ENCODE measurements at regions not wholly inside any gene's neighbourhood (a gene's known extent, or its start where the extent isn't known, plus 50 kb on each side); places are given as distances from the start of the nearest gene placed in this dataset.

GRCh38 chr2:6216234-6216633 lies 524.0 kb downstream of the SOX11 start:
- TF ChIP-seq ZFX (IDR thresholded peaks at IDR 0.05) = no peak
- TF ChIP-seq, protein P1, sequence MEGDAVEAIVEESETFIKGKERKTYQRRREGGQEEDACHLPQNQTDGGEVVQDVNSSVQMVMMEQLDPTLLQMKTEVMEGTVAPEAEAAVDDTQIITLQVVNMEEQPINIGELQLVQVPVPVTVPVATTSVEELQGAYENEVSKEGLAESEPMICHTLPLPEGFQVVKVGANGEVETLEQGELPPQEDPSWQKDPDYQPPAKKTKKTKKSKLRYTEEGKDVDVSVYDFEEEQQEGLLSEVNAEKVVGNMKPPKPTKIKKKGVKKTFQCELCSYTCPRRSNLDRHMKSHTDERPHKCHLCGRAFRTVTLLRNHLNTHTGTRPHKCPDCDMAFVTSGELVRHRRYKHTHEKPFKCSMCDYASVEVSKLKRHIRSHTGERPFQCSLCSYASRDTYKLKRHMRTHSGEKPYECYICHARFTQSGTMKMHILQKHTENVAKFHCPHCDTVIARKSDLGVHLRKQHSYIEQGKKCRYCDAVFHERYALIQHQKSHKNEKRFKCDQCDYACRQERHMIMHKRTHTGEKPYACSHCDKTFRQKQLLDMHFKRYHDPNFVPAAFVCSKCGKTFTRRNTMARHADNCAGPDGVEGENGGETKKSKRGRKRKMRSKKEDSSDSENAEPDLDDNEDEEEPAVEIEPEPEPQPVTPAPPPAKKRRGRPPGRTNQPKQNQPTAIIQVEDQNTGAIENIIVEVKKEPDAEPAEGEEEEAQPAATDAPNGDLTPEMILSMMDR (conservative IDR thresholded peaks at IDR 0.05) = no peak

DNA sequence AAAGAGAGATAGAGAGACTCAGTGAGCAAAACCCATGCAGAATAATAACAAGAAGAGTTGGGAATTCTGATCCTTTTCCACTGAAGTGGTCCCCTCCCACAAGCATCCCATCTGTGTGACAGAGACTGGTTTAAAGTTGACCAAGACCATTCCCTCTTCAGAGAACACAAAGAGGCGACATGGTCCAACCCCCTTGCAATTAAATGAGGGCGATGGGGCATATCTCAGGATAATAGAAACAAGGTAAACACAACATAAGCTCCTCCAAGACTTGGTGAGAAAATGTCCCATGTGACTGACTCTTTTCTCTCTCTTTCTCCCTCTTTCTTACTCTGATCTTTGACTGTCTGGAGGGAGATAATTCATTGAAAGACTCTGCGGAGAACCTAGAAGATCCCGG lies 526.7 kb downstream of the SOX11 start:
- TF ChIP-seq ZFX (IDR thresholded peaks at IDR 0.05) = no peak
- TF ChIP-seq, protein P1 (conservative IDR thresholded peaks at IDR 0.05) = no peak
- H3K27ac ChIP-seq = no peak overlapping the region

More at GRCh38 chr2:6216234-6216633, 524.0 kb downstream of the SOX11 start:
- H3K27ac ChIP-seq = no peak overlapping the region

DNA sequence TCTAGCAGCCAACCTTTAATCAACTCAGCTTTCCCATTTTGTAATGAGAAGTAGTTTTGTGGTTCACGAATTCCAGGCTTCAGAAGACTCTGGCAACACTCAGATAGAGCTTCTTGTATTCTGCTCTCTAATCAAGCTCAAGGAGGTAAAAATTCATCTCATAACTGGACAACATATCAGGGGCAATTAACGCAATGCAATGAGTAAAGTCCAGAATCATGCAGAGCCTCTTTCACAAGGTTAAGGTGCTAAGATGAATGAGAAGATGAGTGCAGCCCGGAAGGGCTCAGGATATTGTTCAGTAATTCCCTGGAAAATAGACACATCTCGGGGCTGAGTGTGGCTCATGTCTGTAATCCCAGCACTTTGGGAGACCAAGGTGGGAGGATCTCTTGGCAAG lies 527.7 kb downstream of the SOX11 start:
- TF ChIP-seq, protein P1 (conservative IDR thresholded peaks at IDR 0.05) = no peak
- no peak for TF ChIP-seq ZFX (IDR thresholded peaks at IDR 0.05)

GRCh38 chr2:6222296-6222695 lies 530.1 kb downstream of the SOX11 start:
- no peak overlapping the region for H3K27ac ChIP-seq
- TF ChIP-seq ZFX (IDR thresholded peaks at IDR 0.05) = no peak
- TF ChIP-seq, protein P1 (conservative IDR thresholded peaks at IDR 0.05) = no peak

More for the DNA sequence above, 527.7 kb downstream of the SOX11 start:
- no peak overlapping the region for H3K27ac ChIP-seq

GRCh38 chr2:6224267-6224666 lies 532.1 kb downstream of the SOX11 start:
- no peak overlapping the region for H3K27ac ChIP-seq
- TF ChIP-seq, protein P1 (conservative IDR thresholded peaks at IDR 0.05) = no peak
- TF ChIP-seq ZFX (IDR thresholded peaks at IDR 0.05) = no peak

GRCh38 chr2:6228251-6228650 lies 536.1 kb downstream of the SOX11 start:
- no peak overlapping the region for H3K27ac ChIP-seq
- no peak for TF ChIP-seq ZFX (IDR thresholded peaks at IDR 0.05)
- TF ChIP-seq, protein P1 (conservative IDR thresholded peaks at IDR 0.05) = no peak

GRCh38 chr2:6231166-6231565 lies 539.0 kb downstream of the SOX11 start:
- no peak for TF ChIP-seq ZFX (IDR thresholded peaks at IDR 0.05)
- TF ChIP-seq, protein P1 (conservative IDR thresholded peaks at IDR 0.05) = no peak
- no peak overlapping the region for H3K27ac ChIP-seq
